AG04449 (cell line): ENCODE measurements at regions not wholly inside any gene's neighbourhood (a gene's known extent, or its start where the extent isn't known, plus 50 kb on each side); places are given as distances from the start of the nearest gene placed in this dataset.

Experiments used
- CTCF ChIA-PET: fragments of 350-600 bp; formaldehyde crosslinking; extraction: SDS; loops from one replicate; lab custom pipeline; 2021; ENCODE audit warnings: antibody characterized with exemption; lab: Yijun Ruan, JAX
- POLR2A ChIA-PET: fragments of 400-600, 350-600 bp; formaldehyde crosslinking; extraction: SDS; loops from one replicate; lab custom pipeline; 2020; ENCODE audit warnings: antibody characterized with exemption, inconsistent platforms; lab: Yijun Ruan, JAX
- DNase-seq: peaks from one replicate; pipeline ENCODE4 v3.0.0-alpha.2; 2010; ENCODE audit warnings: low read depth, low spot score
- H3K4me3 ChIP-seq: 2 replicates; pipeline ENCODE4 v1.5.1; 2011; ENCODE audit warnings: low read depth, mild to moderate bottlenecking, control low read depth, low read length
- TF ChIP-seq, protein P1 (sequence below): IDR thresholded peaks from one replicate; pipeline ENCODE4 v1.5.1; 2011; ENCODE audit warnings: mild to moderate bottlenecking, moderate library complexity, low read length, control low read depth, inconsistent platforms; ENCODE audit not compliant: insufficient read depth; ENCODE audit errors: missing control alignments

GRCh38 chr7:126378642-126379041 is 874.1 kb downstream of the GRM8 start:
- ChIA-PET POLR2A (no interaction called here), CTCF (no interaction called here)
- TF ChIP-seq, protein P1, sequence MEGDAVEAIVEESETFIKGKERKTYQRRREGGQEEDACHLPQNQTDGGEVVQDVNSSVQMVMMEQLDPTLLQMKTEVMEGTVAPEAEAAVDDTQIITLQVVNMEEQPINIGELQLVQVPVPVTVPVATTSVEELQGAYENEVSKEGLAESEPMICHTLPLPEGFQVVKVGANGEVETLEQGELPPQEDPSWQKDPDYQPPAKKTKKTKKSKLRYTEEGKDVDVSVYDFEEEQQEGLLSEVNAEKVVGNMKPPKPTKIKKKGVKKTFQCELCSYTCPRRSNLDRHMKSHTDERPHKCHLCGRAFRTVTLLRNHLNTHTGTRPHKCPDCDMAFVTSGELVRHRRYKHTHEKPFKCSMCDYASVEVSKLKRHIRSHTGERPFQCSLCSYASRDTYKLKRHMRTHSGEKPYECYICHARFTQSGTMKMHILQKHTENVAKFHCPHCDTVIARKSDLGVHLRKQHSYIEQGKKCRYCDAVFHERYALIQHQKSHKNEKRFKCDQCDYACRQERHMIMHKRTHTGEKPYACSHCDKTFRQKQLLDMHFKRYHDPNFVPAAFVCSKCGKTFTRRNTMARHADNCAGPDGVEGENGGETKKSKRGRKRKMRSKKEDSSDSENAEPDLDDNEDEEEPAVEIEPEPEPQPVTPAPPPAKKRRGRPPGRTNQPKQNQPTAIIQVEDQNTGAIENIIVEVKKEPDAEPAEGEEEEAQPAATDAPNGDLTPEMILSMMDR: no peak
- H3K4me3 ChIP-seq: no peak overlapping the region
- no peak for DNase-seq

DNA sequence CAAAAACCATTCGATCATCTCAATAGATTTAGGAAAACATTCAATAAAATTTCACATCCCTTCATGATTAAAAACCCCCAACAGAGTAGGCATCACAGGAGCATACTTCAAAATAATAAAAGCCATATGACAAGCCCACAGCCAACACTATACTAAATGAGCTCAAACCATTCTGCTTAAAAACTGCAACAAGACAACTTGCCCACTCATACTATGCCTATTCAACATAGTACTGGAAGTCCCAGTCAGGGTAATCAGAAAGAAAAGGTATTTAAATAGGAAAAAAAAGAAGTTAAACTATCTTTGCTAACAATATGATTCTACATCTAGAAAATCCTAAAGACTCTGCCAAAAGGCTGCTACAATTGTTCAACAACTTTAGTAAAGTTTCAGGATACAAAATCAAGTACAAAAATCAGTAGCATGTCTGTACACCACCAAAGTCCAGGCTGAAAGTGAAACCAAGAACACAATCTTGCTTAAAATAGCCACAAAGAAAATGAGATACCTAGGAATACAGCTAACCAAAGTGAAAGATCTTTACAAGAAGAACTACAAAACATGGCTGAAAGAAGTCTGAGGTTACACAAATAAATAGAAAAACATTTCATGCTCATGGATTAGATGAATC is 882.6 kb downstream of the GRM8 start:
- no peak for DNase-seq
- TF ChIP-seq, protein P1: no peak
- no peak overlapping the region for H3K4me3 ChIP-seq
- ChIA-PET CTCF (no interaction called here), POLR2A (no interaction called here)

DNA sequence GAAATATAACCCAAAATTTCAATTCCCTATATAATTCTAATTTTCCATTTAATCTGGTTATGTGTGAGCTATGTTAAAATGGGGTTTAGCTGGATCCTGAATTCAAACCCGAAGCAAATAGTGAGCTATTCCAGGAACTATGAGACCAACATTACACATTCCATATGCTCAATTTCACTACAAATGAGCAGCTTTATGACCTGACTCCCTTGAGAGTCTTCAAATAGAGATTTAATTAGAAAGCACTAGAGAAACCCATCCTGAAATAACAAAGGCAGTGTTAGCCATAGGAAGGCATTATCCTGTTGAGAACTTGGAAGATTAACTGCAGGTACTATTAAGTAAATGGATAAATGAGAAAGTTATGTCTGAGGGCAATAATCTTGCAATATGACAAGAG is 890.0 kb downstream of the GRM8 start:
- CTCF ChIA-PET: no interaction called here
- DNase-seq: no peak
- POLR2A ChIA-PET: no interaction called here
- TF ChIP-seq, protein P1: no peak
- H3K4me3 ChIP-seq: no peak overlapping the region

DNA sequence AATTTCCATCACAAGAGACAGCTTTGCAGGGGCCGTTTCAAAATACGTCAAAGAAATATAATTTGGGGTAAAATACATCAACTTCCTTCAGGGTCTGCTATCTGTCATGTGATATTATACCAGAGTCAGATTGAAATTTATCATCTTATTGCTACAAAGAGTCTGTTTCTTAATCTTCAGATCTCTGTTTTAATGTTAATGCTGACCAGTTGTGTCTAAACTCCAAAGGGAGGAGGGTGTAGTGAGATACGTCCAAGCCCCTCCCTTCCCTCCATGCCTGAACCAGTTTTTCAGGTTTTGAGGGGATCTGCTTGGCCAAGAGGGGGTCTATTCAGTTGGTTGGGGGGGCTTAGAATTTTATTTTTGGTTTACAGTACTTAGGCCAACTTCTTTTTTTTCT is 891.6 kb downstream of the GRM8 start:
- no peak for DNase-seq
- CTCF ChIA-PET: no interaction called here
- TF ChIP-seq, protein P1: no peak
- H3K4me3 ChIP-seq: no peak overlapping the region
- POLR2A ChIA-PET: no interaction called here

DNA sequence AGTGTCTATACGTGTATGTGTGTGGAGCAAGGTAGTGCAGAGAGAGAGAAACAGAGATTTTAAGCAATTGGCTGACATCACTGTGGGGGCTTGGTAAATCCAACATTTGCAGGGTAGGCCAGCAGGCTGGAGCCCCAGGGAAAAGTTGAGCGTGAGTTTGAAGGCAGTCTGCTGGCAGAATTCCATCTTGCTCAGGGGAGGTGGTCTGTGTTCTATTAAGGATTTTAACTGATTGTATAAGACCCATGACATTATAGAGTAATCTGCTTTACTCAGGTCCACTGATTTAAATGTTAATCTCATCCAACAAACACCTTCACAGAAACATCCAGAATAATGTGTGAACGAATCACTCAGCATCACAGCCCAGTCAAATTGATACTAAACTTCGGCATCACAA is 912.9 kb downstream of the GRM8 start:
- TF ChIP-seq, protein P1: no peak
- no peak for DNase-seq
- ChIA-PET POLR2A (no interaction called here), CTCF (no interaction called here)
- no peak overlapping the region for H3K4me3 ChIP-seq

DNA sequence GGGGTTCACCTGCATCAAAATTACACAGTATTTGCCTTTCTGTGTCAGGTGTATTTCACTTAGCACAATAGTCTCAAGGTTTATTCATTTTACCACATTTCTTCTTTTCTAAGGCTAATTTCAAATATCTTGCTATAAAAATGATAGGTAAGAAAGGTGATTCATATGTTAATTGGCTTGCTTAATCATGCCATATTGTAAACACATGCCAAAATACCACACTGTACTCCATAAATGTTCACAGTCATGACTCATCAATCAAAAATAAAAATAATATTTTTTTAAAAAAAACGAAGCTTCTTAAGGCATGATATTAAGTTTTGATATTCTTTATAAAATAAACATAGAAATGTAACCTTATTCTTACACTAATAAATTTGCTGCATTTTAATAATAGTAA is 947.1 kb downstream of the GRM8 start:
- TF ChIP-seq, protein P1: no peak
- ChIA-PET POLR2A (no interaction called here), CTCF (no interaction called here)
- no peak overlapping the region for H3K4me3 ChIP-seq
- DNase-seq: no peak
